Activated naive CD8-positive, alpha-beta T cell treated with anti-CD3 and anti-CD28 coated beads, Interleukin-2, amount 10 ng/mL, durations not matched to agents 7 days and 5 days (primary cell): ENCODE measurements at regions not wholly inside any gene's neighbourhood (a gene's known extent, or its start where the extent isn't known, plus 50 kb on each side); places are given as distances from the start of the nearest gene placed in this dataset.

Experiments used
- ATAC-seq: fragments of 150-1000 bp; cut with Tn5 transposase; one replicate; pipeline ENCODE4 v1.10.0; 2021; ENCODE audit warnings: low read depth, moderate library complexity
- POLR2A ChIA-PET: fragments of 350-600 bp; sonication (Branson Sonifier 250); formaldehyde crosslinking; loops from one replicate; lab custom pipeline; 2021; ENCODE audit warnings: antibody characterized with exemption; lab: Charles Lee
- DNase-seq: peaks from one replicate; pipeline ENCODE4 v3.0.0; 2021
- H3K27ac Mint-ChIP-seq: one replicate; pipeline ENCODE4 v1.8.0; 2022; ENCODE audit warnings: mild to moderate bottlenecking, mixed read lengths
- H3K27me3 Mint-ChIP-seq: one replicate; pipeline ENCODE4 v1.8.0; 2022; ENCODE audit warnings: mild to moderate bottlenecking, moderate library complexity, mixed read lengths
- H3K36me3 Mint-ChIP-seq: one replicate; pipeline ENCODE4 v1.8.0; 2021; ENCODE audit warnings: mild to moderate bottlenecking, mixed read lengths
- H3K4me1 Mint-ChIP-seq: one replicate; pipeline ENCODE4 v1.8.0; 2021; ENCODE audit warnings: mixed read lengths
- H3K4me3 Mint-ChIP-seq: one replicate; pipeline ENCODE4 v1.8.0; 2022; ENCODE audit warnings: mild to moderate bottlenecking, moderate library complexity, mixed read lengths
- H3K9me3 Mint-ChIP-seq: one replicate; pipeline ENCODE4 v1.8.0; 2021; ENCODE audit warnings: mixed read lengths

- Mint-ChIP-seq H3K4me3 (no peak overlapping the region), H3K27ac (no peak overlapping the region), H3K36me3 (no peaks in the 10 kb centered on the region), H3K9me3 (peaks cover 9% of the 10 kb centered on the region), H3K27me3 (no peaks in the 10 kb centered on the region), H3K4me1 (no peaks in the 10 kb centered on the region)
- POLR2A ChIA-PET: no interaction called here
- DNase-seq (no peak), ATAC-seq (no peak)
Measured at GRCh38 chr10:56823849-56824248, 462.8 kb upstream of the ZWINT start.

GRCh38 chr10:56805022-56805421 lies 444.0 kb upstream of the ZWINT start:
- Mint-ChIP-seq H3K9me3 (no peaks in the 10 kb centered on the region), H3K36me3 (no peaks in the 10 kb centered on the region), H3K27ac (no peak overlapping the region), H3K4me3 (no peak overlapping the region), H3K27me3 (no peaks in the 10 kb centered on the region), H3K4me1 (no peaks in the 10 kb centered on the region)
- ATAC-seq (no peak), DNase-seq (no peak)
- POLR2A ChIA-PET: no interaction called here

GRCh38 chr10:56785292-56785691 lies 424.2 kb upstream of the ZWINT start:
- POLR2A ChIA-PET: no interaction called here
- Mint-ChIP-seq H3K27me3 (no peaks in the 10 kb centered on the region), H3K9me3 (peaks cover 2% of the 10 kb centered on the region), H3K4me3 (no peak overlapping the region), H3K27ac (no peak overlapping the region), H3K36me3 (no peaks in the 10 kb centered on the region), H3K4me1 (no peaks in the 10 kb centered on the region)
- no peak for ATAC-seq
- DNase-seq: no peak

- ATAC-seq: no peak
- no peak overlapping the region for H3K27ac Mint-ChIP-seq
- POLR2A ChIA-PET: no interaction called here
- peaks cover 4% of the 10 kb centered on the region for H3K9me3 Mint-ChIP-seq
- no peak for DNase-seq
- no peaks in the 10 kb centered on the region for H3K4me1 Mint-ChIP-seq
- H3K27me3 Mint-ChIP-seq: no peaks in the 10 kb centered on the region
- H3K36me3 Mint-ChIP-seq: no peaks in the 10 kb centered on the region
- H3K4me3 Mint-ChIP-seq: no peak overlapping the region
Measured at GRCh38 chr10:56782503-56782902, 421.4 kb upstream of the ZWINT start.

- H3K4me1 Mint-ChIP-seq: no peaks in the 10 kb centered on the region
- H3K36me3 Mint-ChIP-seq: no peaks in the 10 kb centered on the region
- POLR2A ChIA-PET: no interaction called here
- H3K9me3 Mint-ChIP-seq: peaks cover 10% of the 10 kb centered on the region
- ATAC-seq (no peak), DNase-seq (no peak)
- no peak overlapping the region for H3K4me3 Mint-ChIP-seq
- no peaks in the 10 kb centered on the region for H3K27me3 Mint-ChIP-seq
- no peak overlapping the region for H3K27ac Mint-ChIP-seq
Measured at GRCh38 chr10:56771343-56771742, 410.3 kb upstream of the ZWINT start.

- Mint-ChIP-seq H3K4me3 (no peak overlapping the region), H3K36me3 (no peaks in the 10 kb centered on the region), H3K27me3 (no peaks in the 10 kb centered on the region), H3K9me3 (peaks cover 24% of the 10 kb centered on the region), H3K27ac (no peak overlapping the region), H3K4me1 (no peaks in the 10 kb centered on the region)
- DNase-seq (no peak), ATAC-seq (no peak)
- POLR2A ChIA-PET: no interaction called here
Measured at GRCh38 chr10:56763090-56763489, 402.0 kb upstream of the ZWINT start.

GRCh38 chr10:56745490-56745889 lies 384.4 kb upstream of the ZWINT start:
- H3K4me3 Mint-ChIP-seq: no peak overlapping the region
- H3K9me3 Mint-ChIP-seq: peaks cover 6% of the 10 kb centered on the region
- POLR2A ChIA-PET: no interaction called here
- ATAC-seq (no peak), DNase-seq (no peak)
- H3K27me3 Mint-ChIP-seq: no peaks in the 10 kb centered on the region
- no peak overlapping the region for H3K27ac Mint-ChIP-seq
- H3K36me3 Mint-ChIP-seq: no peaks in the 10 kb centered on the region
- no peaks in the 10 kb centered on the region for H3K4me1 Mint-ChIP-seq

- DNase-seq (no peak), ATAC-seq (no peak)
- Mint-ChIP-seq H3K27me3 (no peaks in the 10 kb centered on the region), H3K9me3 (peaks cover 10% of the 10 kb centered on the region), H3K36me3 (no peaks in the 10 kb centered on the region), H3K27ac (no peak overlapping the region), H3K4me3 (no peak overlapping the region), H3K4me1 (no peaks in the 10 kb centered on the region)
- POLR2A ChIA-PET: no interaction called here
Measured at GRCh38 chr10:56728349-56728748, 367.3 kb upstream of the ZWINT start.

- no peak for DNase-seq
- Mint-ChIP-seq H3K36me3 (no peaks in the 10 kb centered on the region), H3K4me1 (no peaks in the 10 kb centered on the region), H3K27ac (no peak overlapping the region), H3K9me3 (peaks cover 5% of the 10 kb centered on the region), H3K4me3 (no peak overlapping the region), H3K27me3 (no peaks in the 10 kb centered on the region)
- no peak for ATAC-seq
- POLR2A ChIA-PET: no interaction called here
Measured at GRCh38 chr10:56722912-56723311, 361.9 kb upstream of the ZWINT start.

GRCh38 chr10:56715262-56715661 lies 354.2 kb upstream of the ZWINT start:
- Mint-ChIP-seq H3K9me3 (peaks cover 2% of the 10 kb centered on the region), H3K36me3 (no peaks in the 10 kb centered on the region), H3K27ac (no peak overlapping the region), H3K4me3 (no peak overlapping the region), H3K4me1 (no peaks in the 10 kb centered on the region), H3K27me3 (no peaks in the 10 kb centered on the region)
- ATAC-seq (no peak), DNase-seq (no peak)
- POLR2A ChIA-PET: no interaction called here

- Mint-ChIP-seq H3K27me3 (no peaks in the 10 kb centered on the region), H3K4me3 (no peak overlapping the region), H3K36me3 (no peaks in the 10 kb centered on the region), H3K9me3 (peaks cover 5% of the 10 kb centered on the region), H3K27ac (no peak overlapping the region), H3K4me1 (no peaks in the 10 kb centered on the region)
- ATAC-seq: no peak
- POLR2A ChIA-PET: no interaction called here
- no peak for DNase-seq
Measured at GRCh38 chr10:56698506-56698905, 337.4 kb upstream of the ZWINT start.

- DNase-seq (no peak), ATAC-seq (no peak)
- Mint-ChIP-seq H3K27ac (no peak overlapping the region), H3K4me1 (no peaks in the 10 kb centered on the region), H3K36me3 (no peaks in the 10 kb centered on the region), H3K27me3 (no peaks in the 10 kb centered on the region), H3K9me3 (peaks cover 10% of the 10 kb centered on the region), H3K4me3 (no peak overlapping the region)
- POLR2A ChIA-PET: no interaction called here
Measured at GRCh38 chr10:56679578-56679977, 318.5 kb upstream of the ZWINT start.

GRCh38 chr10:56662765-56663447 lies 301.8 kb upstream of the ZWINT start:
- no peak for DNase-seq
- Mint-ChIP-seq H3K4me1 (no peaks in the 10 kb centered on the region), H3K27ac (no peak overlapping the region), H3K9me3 (peaks cover 4% of the 10 kb centered on the region), H3K4me3 (no peak overlapping the region), H3K36me3 (no peaks in the 10 kb centered on the region), H3K27me3 (no peaks in the 10 kb centered on the region)
- no peak for ATAC-seq
- POLR2A ChIA-PET: no interaction called here

- POLR2A ChIA-PET: no interaction called here
- Mint-ChIP-seq H3K36me3 (no peaks in the 10 kb centered on the region), H3K27me3 (no peaks in the 10 kb centered on the region), H3K4me1 (no peaks in the 10 kb centered on the region), H3K27ac (no peak overlapping the region), H3K4me3 (no peak overlapping the region), H3K9me3 (peaks cover 6% of the 10 kb centered on the region)
- no peak for DNase-seq
- ATAC-seq: no peak
Measured at GRCh38 chr10:56653289-56653688, 292.2 kb upstream of the ZWINT start.
